ENCODE measurements at regions not wholly inside any gene's neighbourhood (a gene's known extent, or its start where the extent isn't known, plus 50 kb on each side); places are given as distances from the start of the nearest gene placed in this dataset.

DNA sequence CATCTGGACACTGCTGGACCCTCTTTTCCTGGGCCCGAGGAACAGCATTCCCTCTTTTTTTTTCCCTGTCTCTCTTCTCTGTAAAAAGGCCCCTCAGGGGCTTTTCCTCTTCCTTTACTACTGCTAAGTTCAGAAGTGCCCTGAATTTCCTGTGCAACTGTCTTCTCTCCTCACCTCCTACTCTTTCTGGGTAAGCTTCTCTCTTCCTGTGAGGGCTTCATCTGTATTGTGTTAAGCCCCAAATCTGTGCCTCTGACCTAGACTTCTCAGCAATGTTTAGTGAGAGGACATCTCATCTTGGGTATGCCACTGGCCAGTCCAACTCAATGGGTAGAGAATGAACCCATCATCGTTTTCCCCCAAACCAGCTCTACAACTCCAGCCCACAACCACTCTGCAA, 174.2 kb downstream of the PTEN start (continued):
- TF ChIP-seq, protein P1, sequence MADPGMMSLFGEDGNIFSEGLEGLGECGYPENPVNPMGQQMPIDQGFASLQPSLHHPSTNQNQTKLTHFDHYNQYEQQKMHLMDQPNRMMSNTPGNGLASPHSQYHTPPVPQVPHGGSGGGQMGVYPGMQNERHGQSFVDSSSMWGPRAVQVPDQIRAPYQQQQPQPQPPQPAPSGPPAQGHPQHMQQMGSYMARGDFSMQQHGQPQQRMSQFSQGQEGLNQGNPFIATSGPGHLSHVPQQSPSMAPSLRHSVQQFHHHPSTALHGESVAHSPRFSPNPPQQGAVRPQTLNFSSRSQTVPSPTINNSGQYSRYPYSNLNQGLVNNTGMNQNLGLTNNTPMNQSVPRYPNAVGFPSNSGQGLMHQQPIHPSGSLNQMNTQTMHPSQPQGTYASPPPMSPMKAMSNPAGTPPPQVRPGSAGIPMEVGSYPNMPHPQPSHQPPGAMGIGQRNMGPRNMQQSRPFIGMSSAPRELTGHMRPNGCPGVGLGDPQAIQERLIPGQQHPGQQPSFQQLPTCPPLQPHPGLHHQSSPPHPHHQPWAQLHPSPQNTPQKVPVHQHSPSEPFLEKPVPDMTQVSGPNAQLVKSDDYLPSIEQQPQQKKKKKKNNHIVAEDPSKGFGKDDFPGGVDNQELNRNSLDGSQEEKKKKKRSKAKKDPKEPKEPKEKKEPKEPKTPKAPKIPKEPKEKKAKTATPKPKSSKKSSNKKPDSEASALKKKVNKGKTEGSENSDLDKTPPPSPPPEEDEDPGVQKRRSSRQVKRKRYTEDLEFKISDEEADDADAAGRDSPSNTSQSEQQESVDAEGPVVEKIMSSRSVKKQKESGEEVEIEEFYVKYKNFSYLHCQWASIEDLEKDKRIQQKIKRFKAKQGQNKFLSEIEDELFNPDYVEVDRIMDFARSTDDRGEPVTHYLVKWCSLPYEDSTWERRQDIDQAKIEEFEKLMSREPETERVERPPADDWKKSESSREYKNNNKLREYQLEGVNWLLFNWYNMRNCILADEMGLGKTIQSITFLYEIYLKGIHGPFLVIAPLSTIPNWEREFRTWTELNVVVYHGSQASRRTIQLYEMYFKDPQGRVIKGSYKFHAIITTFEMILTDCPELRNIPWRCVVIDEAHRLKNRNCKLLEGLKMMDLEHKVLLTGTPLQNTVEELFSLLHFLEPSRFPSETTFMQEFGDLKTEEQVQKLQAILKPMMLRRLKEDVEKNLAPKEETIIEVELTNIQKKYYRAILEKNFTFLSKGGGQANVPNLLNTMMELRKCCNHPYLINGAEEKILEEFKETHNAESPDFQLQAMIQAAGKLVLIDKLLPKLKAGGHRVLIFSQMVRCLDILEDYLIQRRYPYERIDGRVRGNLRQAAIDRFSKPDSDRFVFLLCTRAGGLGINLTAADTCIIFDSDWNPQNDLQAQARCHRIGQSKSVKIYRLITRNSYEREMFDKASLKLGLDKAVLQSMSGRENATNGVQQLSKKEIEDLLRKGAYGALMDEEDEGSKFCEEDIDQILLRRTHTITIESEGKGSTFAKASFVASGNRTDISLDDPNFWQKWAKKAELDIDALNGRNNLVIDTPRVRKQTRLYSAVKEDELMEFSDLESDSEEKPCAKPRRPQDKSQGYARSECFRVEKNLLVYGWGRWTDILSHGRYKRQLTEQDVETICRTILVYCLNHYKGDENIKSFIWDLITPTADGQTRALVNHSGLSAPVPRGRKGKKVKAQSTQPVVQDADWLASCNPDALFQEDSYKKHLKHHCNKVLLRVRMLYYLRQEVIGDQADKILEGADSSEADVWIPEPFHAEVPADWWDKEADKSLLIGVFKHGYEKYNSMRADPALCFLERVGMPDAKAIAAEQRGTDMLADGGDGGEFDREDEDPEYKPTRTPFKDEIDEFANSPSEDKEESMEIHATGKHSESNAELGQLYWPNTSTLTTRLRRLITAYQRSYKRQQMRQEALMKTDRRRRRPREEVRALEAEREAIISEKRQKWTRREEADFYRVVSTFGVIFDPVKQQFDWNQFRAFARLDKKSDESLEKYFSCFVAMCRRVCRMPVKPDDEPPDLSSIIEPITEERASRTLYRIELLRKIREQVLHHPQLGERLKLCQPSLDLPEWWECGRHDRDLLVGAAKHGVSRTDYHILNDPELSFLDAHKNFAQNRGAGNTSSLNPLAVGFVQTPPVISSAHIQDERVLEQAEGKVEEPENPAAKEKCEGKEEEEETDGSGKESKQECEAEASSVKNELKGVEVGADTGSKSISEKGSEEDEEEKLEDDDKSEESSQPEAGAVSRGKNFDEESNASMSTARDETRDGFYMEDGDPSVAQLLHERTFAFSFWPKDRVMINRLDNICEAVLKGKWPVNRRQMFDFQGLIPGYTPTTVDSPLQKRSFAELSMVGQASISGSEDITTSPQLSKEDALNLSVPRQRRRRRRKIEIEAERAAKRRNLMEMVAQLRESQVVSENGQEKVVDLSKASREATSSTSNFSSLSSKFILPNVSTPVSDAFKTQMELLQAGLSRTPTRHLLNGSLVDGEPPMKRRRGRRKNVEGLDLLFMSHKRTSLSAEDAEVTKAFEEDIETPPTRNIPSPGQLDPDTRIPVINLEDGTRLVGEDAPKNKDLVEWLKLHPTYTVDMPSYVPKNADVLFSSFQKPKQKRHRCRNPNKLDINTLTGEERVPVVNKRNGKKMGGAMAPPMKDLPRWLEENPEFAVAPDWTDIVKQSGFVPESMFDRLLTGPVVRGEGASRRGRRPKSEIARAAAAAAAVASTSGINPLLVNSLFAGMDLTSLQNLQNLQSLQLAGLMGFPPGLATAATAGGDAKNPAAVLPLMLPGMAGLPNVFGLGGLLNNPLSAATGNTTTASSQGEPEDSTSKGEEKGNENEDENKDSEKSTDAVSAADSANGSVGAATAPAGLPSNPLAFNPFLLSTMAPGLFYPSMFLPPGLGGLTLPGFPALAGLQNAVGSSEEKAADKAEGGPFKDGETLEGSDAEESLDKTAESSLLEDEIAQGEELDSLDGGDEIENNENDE (IDR thresholded peaks at IDR 0.05; ENCODE audit: insufficient replicate concordance, low read length) = no peak
- TF ChIP-seq SIRT6 (IDR thresholded peaks at IDR 0.05; ENCODE audit: low read length) (no peak), TAF1 (IDR thresholded peaks at IDR 0.05; ENCODE audit: low read depth, low read length) (no peak), NRF1 (IDR thresholded peaks at IDR 0.05; ENCODE audit: low read depth, low read length) (no peak), JUND (IDR thresholded peaks at IDR 0.05; ENCODE audit: low read length) (no peak), RXRA (IDR thresholded peaks at IDR 0.05; ENCODE audit: insufficient read depth, low read depth, low read length) (no peak), SRF (IDR thresholded peaks at IDR 0.05; ENCODE audit: low read depth, low read length) (no peak), SP2 (IDR thresholded peaks at IDR 0.05; ENCODE audit: low read length) (no peak), NANOG (IDR thresholded peaks at IDR 0.05; ENCODE audit: insufficient read depth, low read depth, low read length, poor library complexity, severe bottlenecking) (no peak), CHD1 (IDR thresholded peaks at IDR 0.05; ENCODE audit: low read depth, low read length) (no peak)
- TF ChIP-seq, protein P2, sequence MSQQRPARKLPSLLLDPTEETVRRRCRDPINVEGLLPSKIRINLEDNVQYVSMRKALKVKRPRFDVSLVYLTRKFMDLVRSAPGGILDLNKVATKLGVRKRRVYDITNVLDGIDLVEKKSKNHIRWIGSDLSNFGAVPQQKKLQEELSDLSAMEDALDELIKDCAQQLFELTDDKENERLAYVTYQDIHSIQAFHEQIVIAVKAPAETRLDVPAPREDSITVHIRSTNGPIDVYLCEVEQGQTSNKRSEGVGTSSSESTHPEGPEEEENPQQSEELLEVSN (IDR thresholded peaks at IDR 0.05) = no peak

All from H1 (cell line).